Fibroblast of skin of abdomen (primary cell): ENCODE measurements at regions not wholly inside any gene's neighbourhood (a gene's known extent, or its start where the extent isn't known, plus 50 kb on each side); places are given as distances from the start of the nearest gene placed in this dataset.

Experiments used
- DNase-seq: peaks from one replicate; pipeline ENCODE4 v3.0.0-alpha.2; 2013

DNA sequence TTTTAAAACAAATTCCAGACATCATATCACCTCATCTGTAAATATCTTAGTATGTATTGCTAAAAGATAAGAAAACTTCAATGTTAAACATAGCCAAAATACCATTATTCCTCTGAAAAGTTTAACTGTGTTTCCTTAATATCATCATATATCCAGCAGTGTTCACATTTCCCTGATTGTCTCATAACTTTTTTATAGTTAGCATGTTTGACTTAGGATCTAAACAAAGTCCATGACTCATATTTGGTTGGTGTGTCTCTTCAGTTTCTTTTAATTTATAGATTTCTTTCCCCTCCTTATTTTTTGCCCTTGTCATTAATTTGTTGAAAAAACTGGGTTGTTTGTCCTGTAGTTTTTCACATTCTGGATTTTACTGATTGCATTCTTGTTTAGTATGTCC is 163.0 kb downstream of the RPS12 start:
- no peak for DNase-seq

- no peak for DNase-seq
Observed at GRCh38 chr6:132978685-132979084, 164.3 kb downstream of the RPS12 start.

DNA sequence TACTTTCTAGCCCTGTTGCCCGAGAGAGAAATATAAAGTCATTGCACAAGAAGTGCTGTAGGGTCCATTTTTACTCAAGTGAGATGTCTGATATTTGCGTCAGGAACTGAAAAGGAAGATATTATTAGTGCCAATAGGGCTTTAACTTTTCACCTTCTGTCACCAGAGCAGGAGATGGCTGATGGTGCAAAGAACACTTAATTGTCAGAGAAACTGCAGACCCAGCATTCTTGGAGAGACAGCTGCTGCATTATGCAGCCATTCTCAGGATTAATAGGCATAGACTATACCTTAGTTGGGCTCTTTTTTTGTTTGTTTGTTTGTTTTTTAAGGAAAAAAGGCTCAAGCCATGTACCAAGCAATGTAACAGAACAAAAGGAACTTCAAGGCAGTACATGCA is 179.4 kb downstream of the RPS12 start:
- DNase-seq = no peak

GRCh38 chr6:132995009-132995408 is 180.6 kb downstream of the RPS12 start:
- no peak for DNase-seq

DNA sequence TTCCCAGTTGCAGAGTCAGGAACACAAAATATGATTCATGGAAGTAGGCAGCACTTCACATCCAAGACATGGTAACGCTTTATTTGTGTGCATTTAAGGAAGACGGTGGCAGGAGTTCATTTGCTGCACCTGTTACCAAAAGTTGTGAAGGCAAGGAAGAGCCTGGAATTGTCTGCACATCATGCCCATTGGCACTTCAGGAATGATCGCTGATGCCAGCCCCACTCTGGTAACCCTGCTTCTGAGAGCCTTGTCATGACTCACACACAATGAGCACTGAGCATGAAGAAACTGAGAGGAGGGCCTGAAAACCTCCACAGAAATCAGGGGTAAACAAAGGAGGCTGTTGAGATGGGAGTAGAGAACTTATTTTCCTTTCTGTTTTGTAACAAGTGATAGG is 181.1 kb downstream of the RPS12 start:
- DNase-seq = no peak

DNA sequence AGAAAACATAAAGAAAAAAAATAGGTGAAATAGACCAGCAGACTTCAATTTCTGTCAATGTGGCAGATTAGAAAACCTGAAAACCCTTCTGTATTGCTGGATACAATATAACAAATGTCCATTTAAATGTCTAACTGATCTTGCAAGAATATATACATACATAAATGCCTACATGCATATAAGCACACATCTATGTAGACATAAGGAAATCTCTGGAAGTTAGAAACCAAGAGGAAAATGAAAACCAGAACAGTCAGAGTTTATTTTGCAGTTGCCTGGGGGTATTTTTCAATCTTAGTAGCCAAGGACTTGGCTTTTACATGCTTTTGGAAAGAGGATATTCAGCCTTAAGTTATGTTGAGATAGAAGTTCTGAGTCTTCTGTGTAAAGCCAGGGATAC is 184.0 kb downstream of the RPS12 start:
- DNase-seq = no peak

DNA sequence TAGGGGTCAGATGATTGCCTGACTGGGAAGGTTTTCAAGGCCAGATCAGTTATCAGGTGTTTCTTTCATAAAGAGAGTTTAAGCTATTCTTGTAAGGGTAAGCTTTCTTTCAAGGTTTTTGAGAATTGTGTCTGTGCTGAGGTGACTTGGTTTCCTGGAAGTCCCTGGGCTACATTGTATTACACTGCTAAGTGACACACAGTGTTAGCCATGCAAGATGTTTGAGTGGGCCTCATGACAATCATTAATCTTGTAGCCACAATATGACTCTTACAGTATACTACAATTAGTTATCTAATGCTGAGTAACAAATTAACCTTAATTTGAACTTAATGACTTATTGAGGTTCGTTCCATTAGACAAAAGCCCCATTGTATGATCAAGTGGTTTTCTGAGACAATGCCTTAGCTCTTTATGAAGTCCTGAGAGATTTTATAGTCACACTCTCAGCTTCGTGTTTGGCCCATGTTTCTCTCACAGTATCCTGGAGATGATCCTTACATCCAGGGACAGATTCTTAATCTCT is 186.7 kb downstream of the RPS12 start:
- no peak for DNase-seq

GRCh38 chr6:133004304-133004884 is 190.0 kb downstream of the RPS12 start:
- DNase-seq = no peak

DNA sequence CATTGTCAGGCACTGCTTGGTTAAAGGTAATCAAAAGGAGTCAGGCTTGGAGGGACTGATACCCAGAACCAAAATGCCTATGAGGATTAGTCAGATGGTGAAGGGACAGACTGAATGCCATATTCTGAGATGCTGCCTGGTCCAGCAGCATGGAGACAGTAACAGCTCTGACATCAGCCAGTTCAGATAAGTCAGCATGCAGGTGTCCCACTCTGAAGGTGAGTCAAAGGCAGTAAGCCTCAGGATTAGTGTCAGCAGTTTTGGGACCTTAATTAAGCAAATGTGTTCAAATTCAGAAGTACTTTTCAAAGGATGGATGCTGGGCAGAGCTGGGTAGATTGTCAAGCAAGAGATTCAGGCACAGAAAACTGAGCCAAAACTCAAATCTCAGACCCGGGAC is 198.4 kb downstream of the RPS12 start:
- no peak for DNase-seq

DNA sequence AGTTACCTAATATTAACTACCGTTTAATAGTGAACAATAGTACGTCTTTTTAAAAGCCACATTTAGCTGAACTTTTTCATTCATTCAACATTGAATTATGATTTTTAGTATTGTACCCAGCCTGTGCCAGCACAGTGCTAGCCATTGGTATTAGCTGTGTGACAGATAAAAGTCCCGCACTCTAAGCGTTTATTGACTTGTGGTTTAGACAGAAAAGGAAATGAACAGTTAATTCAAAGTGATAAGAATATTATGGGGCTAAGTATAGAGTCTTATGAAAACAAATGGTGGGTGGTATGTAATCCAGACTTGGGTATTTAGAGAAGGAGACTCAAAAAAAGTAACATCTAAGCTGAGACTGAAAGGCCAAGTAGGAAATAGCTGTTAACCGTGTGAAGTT is 202.3 kb downstream of the RPS12 start:
- DNase-seq = no peak

DNA sequence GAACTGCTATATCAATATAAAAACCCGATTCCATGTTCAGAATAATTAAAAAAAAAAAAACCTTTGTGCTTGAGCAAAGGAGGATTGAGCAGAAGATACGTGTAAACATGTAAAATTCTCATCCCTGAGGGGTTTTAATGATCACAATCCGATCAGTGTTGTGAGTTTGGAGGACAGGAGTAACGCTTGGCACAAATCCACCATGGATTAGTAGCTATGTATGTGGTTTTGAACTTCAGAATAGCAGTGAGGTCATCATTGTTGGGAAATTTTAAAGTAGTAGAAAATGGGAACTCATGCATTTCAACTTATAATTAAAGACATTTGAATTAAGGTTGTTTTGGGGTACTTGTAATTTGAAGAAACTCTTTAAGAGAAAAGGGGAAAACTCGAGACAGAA is 203.2 kb downstream of the RPS12 start:
- DNase-seq = peak; percentile 61

- no peak for DNase-seq
Observed at GRCh38 chr6:133026705-133027104, 212.3 kb downstream of the RPS12 start.

- peak; percentile 11 for DNase-seq
Observed at GRCh38 chr6:133033263-133033662, 207.9 kb upstream of the EYA4 start.

DNA sequence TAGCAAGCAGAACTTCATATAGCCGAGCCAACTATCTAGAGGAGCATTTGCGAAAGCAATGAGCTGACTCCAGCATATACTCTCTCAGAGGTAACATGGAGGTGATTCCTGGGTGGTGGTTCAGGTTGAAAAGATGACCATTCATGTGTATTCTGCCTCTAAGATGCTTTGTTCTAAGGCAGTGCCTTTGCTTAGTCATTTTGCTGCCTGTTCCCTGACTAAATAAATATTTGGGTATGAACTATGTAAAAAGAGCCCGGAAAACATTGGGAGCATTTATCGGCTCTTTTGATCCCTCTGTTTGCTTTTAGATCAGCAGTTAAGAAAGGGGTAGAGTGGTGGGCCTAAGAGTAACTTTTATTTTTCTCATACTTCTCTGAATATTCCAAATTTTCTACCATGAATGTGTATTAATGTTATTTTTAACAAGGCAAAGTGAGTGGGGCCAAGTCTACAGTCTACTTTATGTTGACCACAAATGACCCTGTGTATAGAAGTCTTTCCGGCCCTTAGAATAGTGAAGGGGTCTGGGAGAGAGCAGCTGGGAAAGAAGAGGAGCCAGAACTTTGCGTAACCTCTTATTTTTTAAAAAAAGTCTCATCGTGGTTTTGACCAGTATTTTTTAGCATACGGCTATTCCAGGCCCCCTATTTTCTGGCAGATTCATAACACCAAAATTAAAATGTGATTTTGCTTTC is 206.5 kb upstream of the EYA4 start:
- DNase-seq = no peak

GRCh38 chr6:133040094-133040802 is 200.9 kb upstream of the EYA4 start:
- peak; percentile 23 for DNase-seq

DNA sequence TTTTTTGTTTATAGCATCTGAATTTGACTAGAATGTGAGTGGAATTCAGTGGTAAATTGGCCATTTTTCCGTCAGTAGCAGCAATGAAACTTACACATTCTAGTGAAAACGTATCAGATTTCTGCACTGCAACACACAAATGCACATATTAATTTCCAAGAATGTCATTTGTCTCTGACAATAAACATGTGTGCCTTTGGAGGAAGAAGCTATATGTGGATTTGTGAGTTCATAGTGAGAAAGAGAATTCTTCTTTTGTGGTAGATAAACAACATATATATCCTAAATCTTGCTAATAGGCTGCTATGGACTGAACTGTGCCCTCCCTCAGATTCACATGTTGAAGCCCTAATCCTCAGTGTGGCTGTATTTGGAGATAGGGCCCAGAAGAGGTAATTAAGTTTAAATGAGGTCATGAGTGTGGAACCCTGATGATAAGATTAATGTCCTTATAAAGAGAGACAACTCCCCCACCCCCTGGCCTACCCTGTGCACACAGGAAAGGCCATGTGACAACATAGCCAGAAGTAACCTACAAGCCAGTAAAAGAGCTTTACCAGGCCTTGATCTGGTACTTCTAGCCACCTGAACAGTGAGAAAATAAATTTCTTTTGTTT is 200.2 kb upstream of the EYA4 start:
- DNase-seq = no peak

DNA sequence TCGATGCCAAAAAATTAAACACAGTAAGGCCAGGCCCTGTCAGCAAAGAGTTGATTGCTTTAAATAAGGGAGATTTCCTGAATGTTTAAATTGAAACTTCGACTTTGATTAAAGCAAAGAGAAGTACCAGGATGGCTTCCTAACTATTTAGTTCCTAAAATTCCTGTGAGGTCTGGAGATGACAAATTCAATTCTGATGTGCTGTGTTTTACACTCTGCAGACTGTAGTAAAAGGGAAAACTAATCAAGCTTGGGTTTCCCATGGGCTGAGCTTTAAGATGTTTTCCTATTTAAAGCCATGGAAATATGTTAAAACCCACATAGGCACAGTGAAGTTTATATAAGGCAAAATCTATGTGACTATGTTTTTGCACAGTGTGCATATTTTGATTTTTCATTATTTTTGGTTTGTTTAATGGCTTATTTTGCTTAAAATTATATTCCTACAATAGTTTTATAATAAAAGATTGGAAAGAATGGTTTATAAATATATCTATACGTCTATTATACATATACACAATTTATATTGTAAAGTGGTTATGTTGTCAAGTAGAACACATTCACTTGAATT is 198.5 kb upstream of the EYA4 start:
- no peak for DNase-seq

- DNase-seq = no peak
Observed at GRCh38 chr6:133046576-133046975, 194.6 kb upstream of the EYA4 start.

GRCh38 chr6:133047065-133047665 is 194.0 kb upstream of the EYA4 start:
- DNase-seq = no peak

- no peak for DNase-seq
Observed at GRCh38 chr6:133047706-133048105, 193.5 kb upstream of the EYA4 start.

DNA sequence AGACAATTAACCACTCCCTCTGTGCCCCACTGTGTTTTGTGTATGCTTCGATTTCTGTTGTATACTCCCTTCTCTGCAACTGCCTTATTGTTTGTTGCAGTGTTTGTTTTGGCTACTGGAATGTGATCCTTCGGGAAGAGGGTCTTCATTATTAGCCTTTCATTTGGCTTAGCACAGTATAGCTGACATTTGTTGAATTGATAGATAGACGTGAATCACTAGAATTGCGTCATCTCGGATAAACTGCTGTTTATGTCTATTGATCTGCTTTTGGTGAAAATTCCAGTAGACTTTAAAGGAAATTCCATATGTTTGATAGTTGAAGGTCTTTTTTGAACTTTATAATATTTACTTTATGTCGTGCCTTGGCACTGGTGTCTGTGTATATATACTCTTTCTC is 189.9 kb upstream of the EYA4 start:
- DNase-seq = no peak

DNA sequence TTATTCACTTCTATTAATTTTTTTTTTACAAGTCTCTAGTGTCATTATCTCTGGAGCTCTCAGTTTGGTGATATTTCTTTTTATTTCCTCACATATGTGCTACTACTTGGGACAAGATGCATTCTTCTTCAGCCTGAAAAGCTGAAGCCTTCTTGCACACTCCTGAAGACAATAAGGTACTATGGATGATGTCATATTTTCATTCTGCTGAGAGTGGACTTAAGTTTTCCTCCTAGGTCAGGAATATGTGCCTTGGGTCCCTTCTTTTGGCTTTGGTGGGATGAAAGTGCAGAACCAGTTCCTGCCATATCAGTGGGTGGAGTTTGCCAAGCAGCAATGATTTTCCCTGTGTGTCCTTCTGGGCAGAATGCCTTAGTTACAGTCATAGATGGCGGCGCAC is 188.7 kb upstream of the EYA4 start:
- DNase-seq = no peak
